ENCODE measurements at regions not wholly inside any gene's neighbourhood (a gene's known extent, or its start where the extent isn't known, plus 50 kb on each side); places are given as distances from the start of the nearest gene placed in this dataset.
"Not testable (repeated sequence)": the region's sequence is repeated elsewhere in the genome, so short reads cannot be mapped to it uniquely, and the experiment has no call there.

DNA sequence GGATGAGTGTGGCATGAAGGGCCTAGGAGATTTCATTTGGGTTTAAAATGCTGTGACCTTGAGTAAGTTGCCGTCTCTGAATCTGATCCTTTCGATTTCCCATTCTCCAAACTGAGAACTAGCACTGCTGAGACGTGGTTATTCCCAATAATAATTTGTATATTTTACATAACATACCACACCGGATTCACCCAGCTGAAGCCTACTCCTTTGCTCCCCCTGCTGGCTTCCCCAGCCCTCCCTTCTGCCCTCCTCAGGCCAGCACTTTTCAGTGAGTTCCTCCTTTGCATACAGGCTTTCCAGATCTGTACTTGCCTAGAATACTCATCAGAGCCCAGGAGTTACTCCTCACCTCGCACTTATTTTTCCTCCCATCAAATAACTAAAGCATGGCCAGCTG, 255.1 kb downstream of the OR4F29 start:
- H3K9me3 Mint-ChIP-seq, H3K4me1 Mint-ChIP-seq, H3K27ac Mint-ChIP-seq, ATAC-seq, H3K27me3 Mint-ChIP-seq, H3K4me3 Mint-ChIP-seq, H3K36me3 Mint-ChIP-seq: not testable (repeated sequence)

DNA sequence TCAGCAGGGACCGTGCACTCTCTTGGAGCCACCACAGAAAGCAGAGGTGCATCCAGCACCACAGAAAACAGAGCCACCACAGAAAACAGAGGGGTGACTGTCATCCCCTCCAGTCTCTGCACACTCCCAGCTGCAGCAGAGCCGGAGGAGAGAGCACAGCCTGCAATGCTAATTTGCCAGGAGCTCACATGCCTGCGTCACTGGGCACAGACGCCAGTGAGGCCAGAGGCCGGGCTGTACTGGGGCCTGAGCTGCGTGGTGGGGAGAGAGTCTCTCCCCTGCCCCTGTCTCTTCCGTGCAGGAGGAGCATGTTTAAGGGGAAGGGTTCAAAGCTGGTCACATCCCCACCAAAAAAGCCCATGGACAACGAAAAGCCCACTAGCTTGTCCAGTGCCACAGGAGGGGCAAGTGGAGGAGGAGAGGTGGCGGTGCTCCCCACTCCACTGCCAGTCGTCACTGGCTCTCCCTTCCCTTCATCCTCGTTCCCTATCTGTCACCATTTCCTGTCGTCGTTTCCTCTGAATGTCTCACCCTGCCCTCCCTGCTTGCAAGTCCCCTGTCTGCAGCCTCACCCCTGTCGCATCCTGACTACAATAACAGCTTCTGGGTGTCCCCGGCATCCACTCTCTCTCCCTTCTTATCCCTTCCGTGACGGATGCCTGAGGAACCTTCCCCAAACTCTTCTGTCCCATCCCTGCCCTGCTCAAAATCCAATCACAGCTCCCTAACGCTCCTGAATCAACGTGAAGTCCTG, 260.0 kb downstream of the OR4F29 start:
- not testable (repeated sequence) for H3K4me1 Mint-ChIP-seq, ATAC-seq, H3K27me3 Mint-ChIP-seq, H3K36me3 Mint-ChIP-seq, H3K9me3 Mint-ChIP-seq, H3K27ac Mint-ChIP-seq, H3K4me3 Mint-ChIP-seq

DNA sequence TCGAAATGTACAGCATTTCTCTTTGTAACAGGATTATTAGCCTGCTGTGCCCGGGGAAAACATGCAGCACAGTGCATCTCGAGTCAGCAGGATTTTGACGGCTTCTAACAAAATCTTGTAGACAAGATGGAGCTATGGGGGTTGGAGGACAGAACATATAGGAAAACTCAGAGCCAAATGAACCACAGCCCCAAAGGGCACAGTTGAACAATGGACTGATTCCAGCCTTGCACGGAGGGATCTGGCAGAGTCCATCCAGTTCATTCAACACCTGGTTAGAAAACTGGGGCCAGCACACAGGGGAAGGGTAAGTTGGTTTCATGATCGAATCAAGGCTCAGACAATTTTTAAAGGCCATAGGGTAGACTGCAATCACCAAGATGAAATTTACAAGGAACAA, 260.8 kb downstream of the OR4F29 start:
- not testable (repeated sequence) for ATAC-seq, H3K27me3 Mint-ChIP-seq, H3K4me1 Mint-ChIP-seq, H3K4me3 Mint-ChIP-seq, H3K27ac Mint-ChIP-seq, H3K36me3 Mint-ChIP-seq, H3K9me3 Mint-ChIP-seq

DNA sequence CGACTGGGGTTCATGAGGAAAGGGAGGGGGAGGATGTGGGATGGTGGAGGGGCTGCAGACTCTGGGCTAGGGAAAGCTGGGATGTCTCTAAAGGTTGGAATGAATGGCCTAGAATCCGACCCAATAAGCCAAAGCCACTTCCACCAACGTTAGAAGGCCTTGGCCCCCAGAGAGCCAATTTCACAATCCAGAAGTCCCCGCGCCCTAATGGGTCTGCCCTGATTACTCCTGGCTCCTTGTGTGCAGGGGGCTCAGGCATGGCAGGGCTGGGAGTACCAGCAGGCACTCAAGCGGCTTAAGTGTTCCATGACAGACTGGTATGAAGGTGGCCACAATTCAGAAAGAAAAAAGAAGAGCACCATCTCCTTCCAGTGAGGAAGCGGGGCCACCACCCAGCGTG, 261.6 kb downstream of the OR4F29 start:
- H3K4me3 Mint-ChIP-seq, H3K4me1 Mint-ChIP-seq, H3K27me3 Mint-ChIP-seq, H3K36me3 Mint-ChIP-seq, H3K27ac Mint-ChIP-seq, H3K9me3 Mint-ChIP-seq, ATAC-seq: not testable (repeated sequence)

DNA sequence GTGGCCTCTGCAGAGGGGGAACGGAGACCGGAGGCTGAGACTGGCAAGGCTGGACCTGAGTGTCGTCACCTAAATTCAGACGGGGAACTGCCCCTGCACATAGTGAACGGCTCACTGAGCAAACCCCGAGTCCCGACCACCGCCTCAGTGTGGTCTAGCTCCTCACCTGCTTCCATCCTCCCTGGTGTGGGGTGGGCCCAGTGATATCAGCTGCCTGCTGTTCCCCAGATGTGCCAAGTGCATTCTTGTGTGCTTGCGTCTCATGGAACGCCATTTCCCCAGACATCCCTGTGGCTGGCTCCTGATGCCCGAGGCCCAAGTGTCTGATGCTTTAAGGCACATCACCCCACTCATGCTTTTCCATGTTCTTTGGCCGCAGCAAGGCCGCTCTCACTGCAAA, 262.2 kb downstream of the OR4F29 start:
- not testable (repeated sequence) for H3K4me1 Mint-ChIP-seq, H3K27me3 Mint-ChIP-seq, H3K36me3 Mint-ChIP-seq, ATAC-seq, H3K4me3 Mint-ChIP-seq, H3K27ac Mint-ChIP-seq, H3K9me3 Mint-ChIP-seq

DNA sequence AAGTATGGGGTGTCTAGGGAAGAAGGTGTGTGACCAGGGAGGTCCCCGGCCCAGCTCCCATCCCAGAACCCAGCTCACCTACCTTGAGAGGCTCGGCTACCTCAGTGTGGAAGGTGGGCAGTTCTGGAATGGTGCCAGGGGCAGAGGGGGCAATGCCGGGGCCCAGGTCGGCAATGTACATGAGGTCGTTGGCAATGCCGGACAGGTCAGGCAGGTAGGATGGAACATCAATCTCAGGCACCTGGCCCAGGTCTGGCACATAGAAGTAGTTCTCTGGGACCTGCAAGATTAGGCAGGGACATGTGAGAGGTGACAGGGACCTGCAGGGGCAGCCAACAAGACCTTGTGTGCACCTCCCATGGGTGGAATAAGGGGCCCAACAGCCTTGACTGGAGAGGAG, 264.2 kb downstream of the OR4F29 start:
- H3K36me3 Mint-ChIP-seq, H3K9me3 Mint-ChIP-seq, H3K27me3 Mint-ChIP-seq, H3K4me1 Mint-ChIP-seq, H3K4me3 Mint-ChIP-seq, H3K27ac Mint-ChIP-seq, ATAC-seq: not testable (repeated sequence)

DNA sequence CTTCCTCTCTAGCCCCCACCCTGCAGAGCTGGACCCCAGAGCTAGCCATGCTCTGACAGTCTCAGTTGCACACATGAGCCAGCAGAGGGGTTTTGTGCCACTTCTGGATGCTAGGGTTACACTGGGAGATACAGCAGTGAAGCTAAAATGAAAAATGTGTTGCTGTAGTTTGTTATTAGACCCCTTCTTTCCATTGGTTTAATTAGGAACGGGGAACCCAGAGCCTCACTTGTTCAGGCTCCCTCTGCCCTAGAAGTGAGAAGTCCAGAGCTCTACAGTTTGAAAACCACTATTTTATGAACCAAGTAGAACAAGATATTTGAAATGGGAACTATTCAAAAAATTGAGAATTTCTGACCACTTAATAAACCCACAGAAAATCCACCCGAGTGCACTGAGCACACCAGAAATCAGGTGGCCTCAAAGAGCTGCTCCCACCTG, 264.8 kb downstream of the OR4F29 start:
- not testable (repeated sequence) for ATAC-seq, H3K27ac Mint-ChIP-seq, H3K4me1 Mint-ChIP-seq, H3K27me3 Mint-ChIP-seq, H3K9me3 Mint-ChIP-seq, H3K4me3 Mint-ChIP-seq, H3K36me3 Mint-ChIP-seq

DNA sequence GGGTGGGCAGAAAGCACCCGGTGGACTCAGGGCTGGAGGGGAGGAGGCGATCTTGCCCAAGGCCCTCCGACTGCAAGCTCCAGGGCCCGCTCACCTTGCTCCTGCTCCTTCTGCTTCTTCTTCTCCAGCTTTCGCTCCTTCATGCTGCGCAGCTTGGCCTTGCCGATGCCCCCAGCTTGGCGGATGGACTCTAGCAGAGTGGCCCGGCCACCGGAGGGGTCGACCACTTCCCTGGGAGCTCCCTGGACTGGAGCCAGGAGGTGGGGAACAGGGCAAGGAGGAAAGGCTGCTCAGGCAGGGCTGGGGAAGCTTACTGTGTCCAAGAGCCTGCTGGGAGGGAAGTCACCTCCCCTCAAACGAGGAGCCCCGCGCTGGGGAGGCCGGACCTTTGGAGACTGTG, 265.3 kb downstream of the OR4F29 start:
- not testable (repeated sequence) for H3K27ac Mint-ChIP-seq, H3K9me3 Mint-ChIP-seq, H3K4me1 Mint-ChIP-seq, ATAC-seq, H3K36me3 Mint-ChIP-seq, H3K27me3 Mint-ChIP-seq, H3K4me3 Mint-ChIP-seq

DNA sequence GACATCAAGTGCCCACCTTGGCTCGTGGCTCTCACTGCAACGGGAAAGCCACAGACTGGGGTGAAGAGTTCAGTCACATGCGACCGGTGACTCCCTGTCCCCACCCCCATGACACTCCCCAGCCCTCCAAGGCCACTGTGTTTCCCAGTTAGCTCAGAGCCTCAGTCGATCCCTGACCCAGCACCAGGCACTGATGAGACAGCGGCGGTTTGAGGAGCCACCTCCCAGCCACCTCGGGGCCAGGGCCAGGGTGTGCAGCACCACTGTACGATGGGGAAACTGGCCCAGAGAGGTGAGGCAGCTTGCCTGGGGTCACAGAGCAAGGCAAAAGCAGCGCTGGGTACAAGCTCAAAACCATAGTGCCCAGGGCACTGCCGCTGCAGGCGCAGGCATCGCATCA, 266.0 kb downstream of the OR4F29 start:
- not testable (repeated sequence) for H3K27me3 Mint-ChIP-seq, H3K27ac Mint-ChIP-seq, H3K4me1 Mint-ChIP-seq, H3K4me3 Mint-ChIP-seq, ATAC-seq, H3K9me3 Mint-ChIP-seq, H3K36me3 Mint-ChIP-seq

DNA sequence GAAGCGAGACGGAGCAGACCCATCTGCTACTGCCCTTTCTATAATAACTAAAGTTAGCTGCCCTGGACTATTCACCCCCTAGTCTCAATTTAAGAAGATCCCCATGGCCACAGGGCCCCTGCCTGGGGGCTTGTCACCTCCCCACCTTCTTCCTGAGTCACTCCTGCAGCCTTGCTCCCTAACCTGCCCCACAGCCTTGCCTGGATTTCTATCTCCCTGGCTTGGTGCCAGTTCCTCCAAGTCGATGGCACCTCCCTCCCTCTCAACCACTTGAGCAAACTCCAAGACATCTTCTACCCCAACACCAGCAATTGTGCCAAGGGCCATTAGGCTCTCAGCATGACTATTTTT, 267.2 kb downstream of the OR4F29 start:
- not testable (repeated sequence) for H3K4me1 Mint-ChIP-seq, H3K4me3 Mint-ChIP-seq, H3K9me3 Mint-ChIP-seq, H3K27me3 Mint-ChIP-seq, H3K36me3 Mint-ChIP-seq, ATAC-seq, H3K27ac Mint-ChIP-seq

DNA sequence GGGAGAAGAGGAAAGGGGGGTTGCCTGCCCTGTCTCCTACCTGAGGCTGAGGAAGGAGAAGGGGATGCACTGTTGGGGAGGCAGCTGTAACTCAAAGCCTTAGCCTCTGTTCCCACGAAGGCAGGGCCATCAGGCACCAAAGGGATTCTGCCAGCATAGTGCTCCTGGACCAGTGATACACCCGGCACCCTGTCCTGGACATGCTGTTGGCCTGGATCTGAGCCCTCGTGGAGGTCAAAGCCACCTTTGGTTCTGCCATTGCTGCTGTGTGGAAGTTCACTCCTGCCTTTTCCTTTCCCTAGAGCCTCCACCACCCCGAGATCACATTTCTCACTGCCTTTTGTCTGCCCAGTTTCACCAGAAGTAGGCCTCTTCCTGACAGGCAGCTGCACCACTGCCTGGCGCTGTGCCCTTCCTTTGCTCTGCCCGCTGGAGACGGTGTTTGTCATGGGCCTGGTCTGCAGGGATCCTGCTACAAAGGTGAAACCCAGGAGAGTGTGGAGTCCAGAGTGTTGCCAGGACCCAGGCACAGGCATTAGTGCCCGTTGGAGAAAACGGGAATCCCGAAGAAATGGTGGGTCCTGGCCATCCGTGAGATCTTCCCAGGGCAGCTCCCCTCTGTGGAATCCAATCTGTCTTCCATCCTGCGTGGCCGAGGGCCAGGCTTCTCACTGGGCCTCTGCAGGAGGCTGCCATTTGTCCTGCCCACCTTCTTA, 267.7 kb downstream of the OR4F29 start:
- not testable (repeated sequence) for H3K4me3 Mint-ChIP-seq, ATAC-seq, H3K9me3 Mint-ChIP-seq, H3K27ac Mint-ChIP-seq, H3K36me3 Mint-ChIP-seq, H3K4me1 Mint-ChIP-seq, H3K27me3 Mint-ChIP-seq

DNA sequence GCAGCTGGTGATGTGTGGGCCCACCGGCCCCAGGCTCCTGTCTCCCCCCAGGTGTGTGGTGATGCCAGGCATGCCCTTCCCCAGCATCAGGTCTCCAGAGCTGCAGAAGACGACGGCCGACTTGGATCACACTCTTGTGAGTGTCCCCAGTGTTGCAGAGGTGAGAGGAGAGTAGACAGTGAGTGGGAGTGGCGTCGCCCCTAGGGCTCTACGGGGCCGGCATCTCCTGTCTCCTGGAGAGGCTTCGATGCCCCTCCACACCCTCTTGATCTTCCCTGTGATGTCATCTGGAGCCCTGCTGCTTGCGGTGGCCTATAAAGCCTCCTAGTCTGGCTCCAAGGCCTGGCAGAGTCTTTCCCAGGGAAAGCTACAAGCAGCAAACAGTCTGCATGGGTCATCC, 268.4 kb downstream of the OR4F29 start:
- not testable (repeated sequence) for H3K27me3 Mint-ChIP-seq, H3K4me3 Mint-ChIP-seq, H3K36me3 Mint-ChIP-seq, ATAC-seq, H3K9me3 Mint-ChIP-seq, H3K27ac Mint-ChIP-seq, H3K4me1 Mint-ChIP-seq

DNA sequence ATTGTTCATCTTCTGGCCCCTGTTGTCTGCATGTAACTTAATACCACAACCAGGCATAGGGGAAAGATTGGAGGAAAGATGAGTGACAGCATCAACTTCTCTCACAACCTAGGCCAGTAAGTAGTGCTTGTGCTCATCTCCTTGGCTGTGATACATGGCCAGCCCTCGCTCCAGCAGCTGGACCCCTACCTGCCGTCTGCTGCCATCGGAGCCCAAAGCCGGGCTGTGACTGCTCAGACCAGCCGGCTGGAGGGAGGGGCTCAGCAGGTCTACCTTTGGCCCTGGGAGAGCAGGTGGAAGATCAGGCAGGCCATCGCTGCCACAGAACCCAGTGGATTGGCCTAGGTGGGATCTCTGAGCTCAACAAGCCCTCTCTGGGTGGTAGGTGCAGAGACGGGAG, 268.8 kb downstream of the OR4F29 start:
- H3K4me3 Mint-ChIP-seq, H3K27me3 Mint-ChIP-seq, H3K36me3 Mint-ChIP-seq, H3K4me1 Mint-ChIP-seq, H3K9me3 Mint-ChIP-seq, H3K27ac Mint-ChIP-seq, ATAC-seq: not testable (repeated sequence)

DNA sequence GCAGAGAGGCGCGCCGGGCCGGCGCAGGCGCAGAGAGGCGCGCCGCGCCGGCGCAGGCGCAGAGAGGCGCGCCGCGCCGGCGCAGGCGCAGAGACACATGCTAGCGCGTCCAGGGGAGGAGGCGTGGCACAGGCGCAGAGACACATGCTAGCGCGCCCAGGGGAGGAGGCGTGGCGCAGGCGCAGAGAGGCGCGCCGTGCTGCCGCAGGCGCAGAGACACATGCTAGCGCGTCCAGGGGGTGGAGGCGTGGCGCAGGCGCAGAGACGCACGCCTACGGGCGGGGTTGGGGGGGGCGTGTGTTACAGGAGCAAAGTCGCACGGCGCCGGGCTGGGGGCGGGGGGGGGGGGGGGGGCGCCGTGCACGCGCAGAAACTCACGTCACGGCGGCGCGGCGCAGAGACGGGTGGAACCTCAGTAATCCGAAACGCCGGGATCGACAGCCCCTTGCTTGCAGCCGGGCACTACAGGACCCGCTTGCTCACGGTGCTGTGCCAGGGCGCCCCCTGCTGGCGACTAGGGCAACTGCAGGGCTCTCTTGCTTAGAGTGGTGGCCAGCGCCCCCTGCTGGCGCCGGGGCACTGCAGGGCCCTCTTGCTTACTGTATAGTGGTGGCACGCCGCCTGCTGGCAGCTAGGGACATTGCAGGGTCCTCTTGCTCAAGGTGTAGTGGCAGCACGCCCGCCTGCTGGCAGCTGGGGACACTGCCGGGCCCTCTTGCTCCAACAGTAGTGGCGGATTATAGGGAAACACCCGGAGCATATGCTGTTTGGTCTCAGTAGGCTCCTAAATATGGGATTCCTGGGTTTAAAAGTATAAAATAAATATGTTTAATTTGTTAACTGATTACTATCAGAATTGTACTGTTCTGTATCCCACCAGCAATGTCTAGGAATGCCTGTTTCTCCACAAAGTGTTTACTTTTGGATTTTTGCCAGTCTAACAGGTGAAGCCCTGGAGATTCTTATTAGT, 269.9 kb downstream of the OR4F29 start:
- not testable (repeated sequence) for H3K36me3 Mint-ChIP-seq, H3K27ac Mint-ChIP-seq, H3K4me1 Mint-ChIP-seq, H3K9me3 Mint-ChIP-seq, H3K27me3 Mint-ChIP-seq, H3K4me3 Mint-ChIP-seq
- peak; percentile 55 for ATAC-seq

DNA sequence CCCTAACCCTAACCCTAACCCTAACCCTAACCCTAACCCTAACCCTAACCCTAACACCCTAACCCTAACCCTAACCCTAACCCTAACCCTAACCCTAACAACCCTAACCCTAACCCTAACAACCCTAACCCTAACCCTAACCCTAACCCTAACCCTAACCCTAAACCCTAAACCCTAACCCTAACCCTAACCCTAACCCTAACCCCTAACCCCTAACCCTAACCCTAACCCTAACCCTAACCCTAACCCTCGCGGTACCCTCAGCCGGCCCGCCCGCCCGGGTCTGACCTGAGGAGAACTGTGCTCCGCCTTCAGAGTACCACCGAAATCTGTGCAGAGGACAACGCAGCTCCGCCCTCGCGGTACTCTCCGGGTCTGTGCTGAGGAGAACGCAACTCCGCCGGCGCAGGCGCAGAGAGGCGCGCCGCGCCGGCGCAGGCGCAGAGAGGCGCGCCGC, 270.7 kb downstream of the OR4F29 start:
- not testable (repeated sequence) for H3K27ac Mint-ChIP-seq

DNA sequence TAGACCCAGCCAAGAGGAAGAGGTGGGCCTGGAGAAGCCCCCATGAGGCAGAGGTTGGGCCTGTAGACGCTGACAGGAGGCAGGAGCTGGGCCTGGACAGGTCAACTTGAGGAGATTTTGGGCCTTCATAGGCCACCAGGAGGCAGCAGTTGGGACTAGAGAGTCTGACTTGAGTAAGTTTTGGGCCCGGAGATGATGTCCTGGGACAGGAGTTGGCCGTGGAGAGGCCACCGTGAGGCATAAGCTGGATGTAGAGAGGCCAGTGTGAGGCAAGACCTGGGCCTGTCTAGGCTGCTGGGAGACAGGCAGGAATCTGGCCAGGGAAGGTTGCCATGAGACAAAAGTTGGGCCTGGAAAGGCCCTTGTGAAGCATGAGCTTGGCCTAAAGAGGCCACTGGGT, 312.6 kb downstream of the OR4F29 start:
- H3K4me3 Mint-ChIP-seq, H3K36me3 Mint-ChIP-seq, ATAC-seq, H3K9me3 Mint-ChIP-seq, H3K27ac Mint-ChIP-seq, H3K4me1 Mint-ChIP-seq, H3K27me3 Mint-ChIP-seq: not testable (repeated sequence)

More for the DNA sequence above, 270.7 kb downstream of the OR4F29 start:
- peak; percentile 39 for ATAC-seq
- not testable (repeated sequence) for H3K9me3 Mint-ChIP-seq, H3K36me3 Mint-ChIP-seq, H3K4me3 Mint-ChIP-seq, H3K4me1 Mint-ChIP-seq, H3K27me3 Mint-ChIP-seq

All from stimulated activated memory B cell treated with anti-CD40 and anti-IgM and Interleukin-4, amounts not matched to agents 10 μg/mL and 1 μg/mL and 100 μg/mL, for 72 hours (primary cell).